ENCODE measurements at regions not wholly inside any gene's neighbourhood (a gene's known extent, or its start where the extent isn't known, plus 50 kb on each side); places are given as distances from the start of the nearest gene placed in this dataset.

GRCh38 chr11:69972351-69972802 is 105.7 kb upstream of the ANO1 start:
- no peak for DNase-seq (ENCODE audit: insufficient read length, low spot score)
- no peak for TF ChIP-seq POLR2A (IDR thresholded peaks at IDR 0.05; ENCODE audit: low read depth, low read length)
- FAIRE-seq, result no peak

GRCh38 chr11:69974528-69974927 is 103.6 kb upstream of the ANO1 start:
- no peak for TF ChIP-seq POLR2A (IDR thresholded peaks at IDR 0.05; ENCODE audit: low read depth, low read length)
- FAIRE-seq (no peak), DNase-seq (ENCODE audit: insufficient read length, low spot score) (no peak)

DNA sequence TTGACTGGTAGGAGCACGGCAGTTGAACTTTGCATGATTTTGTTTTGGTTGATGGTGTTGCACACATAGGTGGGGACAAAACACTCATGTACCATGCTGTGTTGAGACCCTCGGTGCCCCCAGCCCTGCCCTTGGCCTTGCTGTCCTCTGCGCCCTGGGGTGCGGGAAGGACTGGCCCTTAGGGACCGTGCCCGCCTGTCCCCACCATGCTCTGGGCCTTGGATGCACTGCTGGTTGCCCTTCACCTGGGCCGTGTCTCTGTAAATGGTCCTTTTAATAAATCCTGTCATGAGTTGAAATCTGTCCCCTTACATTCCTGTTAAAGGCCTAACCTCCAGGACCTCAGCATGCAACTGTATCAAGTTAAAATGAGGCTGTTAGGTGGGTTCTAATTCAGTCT is 102.3 kb upstream of the ANO1 start:
- FAIRE-seq (no peak), DNase-seq (ENCODE audit: insufficient read length, low spot score) (no peak)
- no peak for TF ChIP-seq POLR2A (IDR thresholded peaks at IDR 0.05; ENCODE audit: low read depth, low read length)

DNA sequence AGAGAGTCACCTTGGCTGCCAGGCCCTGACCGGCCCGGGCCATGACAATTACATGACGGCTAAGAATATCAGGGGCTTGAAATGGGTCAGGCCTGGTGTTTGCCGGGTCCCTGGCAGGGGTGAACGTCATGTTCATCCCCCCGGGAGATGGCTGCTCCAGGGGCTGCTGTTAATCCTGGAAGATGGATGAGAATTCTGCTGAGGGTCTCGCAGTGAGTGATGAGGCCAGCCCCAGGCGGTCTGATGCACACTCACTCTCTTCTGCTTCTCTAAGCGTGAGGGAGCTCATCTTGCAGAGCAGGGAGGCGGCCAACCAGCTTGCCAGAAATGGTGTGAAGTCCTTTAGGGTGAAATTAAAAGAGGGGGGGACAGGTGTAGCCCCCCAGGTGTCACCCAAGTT is 101.3 kb upstream of the ANO1 start:
- no peak for FAIRE-seq
- TF ChIP-seq POLR2A (IDR thresholded peaks at IDR 0.05; ENCODE audit: low read depth, low read length), result no peak
- no peak for DNase-seq (ENCODE audit: insufficient read length, low spot score)

- FAIRE-seq (no peak), DNase-seq (ENCODE audit: insufficient read length, low spot score) (no peak)
- no peak for TF ChIP-seq POLR2A (IDR thresholded peaks at IDR 0.05; ENCODE audit: low read depth, low read length)
Observed at GRCh38 chr11:69977951-69978350, 100.2 kb upstream of the ANO1 start.

DNA sequence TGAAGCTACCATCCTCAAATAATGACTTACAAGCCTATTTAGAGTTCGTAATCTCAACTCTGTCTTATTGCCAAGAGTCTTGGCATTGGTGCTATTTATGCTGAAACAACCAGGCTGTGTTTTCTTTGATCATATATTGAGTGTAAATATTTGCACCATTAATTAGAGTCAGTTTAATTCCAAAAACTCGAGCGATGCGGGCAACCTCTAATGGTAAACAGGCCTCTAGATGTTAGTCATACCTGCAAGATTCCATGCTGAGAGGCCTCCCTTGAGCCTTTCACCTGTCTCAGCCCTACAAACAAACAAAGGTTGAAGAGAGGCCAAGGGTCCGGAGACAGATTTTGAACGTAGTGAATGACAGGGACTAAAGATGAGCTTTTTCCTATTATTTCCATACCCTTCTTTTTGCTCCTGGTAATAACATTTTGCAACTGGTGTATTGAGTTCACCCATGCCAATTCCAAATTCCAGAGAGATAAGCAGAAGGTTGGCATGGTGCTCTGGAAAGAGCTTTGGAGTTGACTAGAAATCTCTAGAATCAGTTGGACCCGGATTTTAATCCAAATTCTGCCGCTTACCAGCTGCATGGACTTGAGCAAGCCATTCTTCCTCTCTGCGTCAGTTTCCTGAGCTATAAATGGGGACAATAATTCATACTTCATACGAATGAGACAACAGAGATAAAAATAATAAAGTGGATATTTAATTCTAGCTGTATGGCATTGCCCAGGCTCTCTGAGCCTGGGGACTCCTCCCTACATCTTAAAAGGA is 99.1 kb upstream of the ANO1 start:
- DNase-seq (ENCODE audit: insufficient read length, low spot score) (no peak), FAIRE-seq (no peak)
- no peak for TF ChIP-seq POLR2A (IDR thresholded peaks at IDR 0.05; ENCODE audit: low read depth, low read length)

DNA sequence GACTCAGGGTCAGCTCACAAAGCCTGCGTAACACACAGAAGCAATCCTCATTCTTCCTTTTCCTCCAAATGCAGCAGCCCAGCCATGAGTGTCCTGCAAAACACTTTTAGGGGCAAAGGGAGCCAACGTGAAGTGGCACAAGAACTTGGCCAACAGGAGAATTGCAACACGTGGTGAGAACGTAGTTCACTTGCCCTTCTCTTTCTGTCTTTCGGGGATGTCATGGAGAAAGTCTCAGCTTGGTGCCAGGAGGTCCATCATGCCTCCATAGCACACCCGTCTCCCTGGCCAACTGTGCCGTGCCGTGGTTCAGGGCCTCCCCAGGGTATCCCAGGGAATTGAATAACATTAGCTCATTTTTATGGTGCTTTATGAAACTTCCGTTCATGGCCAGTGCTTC is 98.5 kb upstream of the ANO1 start:
- DNase-seq (ENCODE audit: insufficient read length, low spot score), result no peak
- no peak for FAIRE-seq
- no peak for TF ChIP-seq POLR2A (IDR thresholded peaks at IDR 0.05; ENCODE audit: low read depth, low read length)

DNA sequence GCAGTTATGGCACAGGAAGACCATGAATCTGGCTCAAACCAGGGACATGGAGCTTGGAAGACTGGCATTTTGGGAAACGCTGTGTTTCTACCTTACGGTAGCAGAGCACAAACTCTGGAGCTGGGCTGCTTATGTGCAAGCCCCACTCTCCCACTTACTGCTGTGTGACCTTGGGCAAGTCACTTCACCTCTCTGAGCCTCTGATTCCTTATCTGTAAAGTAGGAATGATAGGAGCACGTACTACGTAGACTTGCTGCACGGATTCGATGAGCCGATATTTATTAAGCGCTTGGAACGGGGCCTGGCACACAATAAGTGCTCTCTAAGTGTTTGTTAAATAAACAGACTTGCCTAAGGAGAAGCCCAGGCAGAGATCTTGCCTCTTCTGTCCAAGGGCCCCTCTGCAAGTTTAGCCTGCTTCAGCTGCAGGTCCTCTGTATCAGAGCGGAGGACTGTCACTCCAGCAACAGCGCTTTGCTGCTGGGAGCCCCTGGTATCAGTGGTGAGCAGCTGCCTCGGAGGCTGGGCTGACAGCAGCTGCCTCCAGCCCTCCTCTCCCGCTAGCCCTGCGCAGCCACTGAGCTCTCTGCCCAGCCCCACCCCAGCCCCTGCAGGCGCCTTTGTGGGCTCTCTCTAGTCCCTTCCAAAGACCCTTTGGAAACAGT is 96.9 kb upstream of the ANO1 start:
- DNase-seq (ENCODE audit: insufficient read length, low spot score) (no peak), FAIRE-seq (no peak)
- no peak for TF ChIP-seq POLR2A (IDR thresholded peaks at IDR 0.05; ENCODE audit: low read depth, low read length)

GRCh38 chr11:69982690-69983570 is 95.2 kb upstream of the ANO1 start:
- FAIRE-seq (no peak), DNase-seq (ENCODE audit: insufficient read length, low spot score) (no peak)
- TF ChIP-seq POLR2A (IDR thresholded peaks at IDR 0.05; ENCODE audit: low read depth, low read length), result no peak

GRCh38 chr11:69983571-69983877 is 94.6 kb upstream of the ANO1 start:
- no peak for DNase-seq (ENCODE audit: insufficient read length, low spot score)
- no peak for TF ChIP-seq POLR2A (IDR thresholded peaks at IDR 0.05; ENCODE audit: low read depth, low read length)
- FAIRE-seq, result no peak

- DNase-seq (ENCODE audit: insufficient read length, low spot score), result no peak
- no peak for FAIRE-seq
- no peak for TF ChIP-seq POLR2A (IDR thresholded peaks at IDR 0.05; ENCODE audit: low read depth, low read length)
Observed at GRCh38 chr11:69983897-69984438, 94.1 kb upstream of the ANO1 start.

DNA sequence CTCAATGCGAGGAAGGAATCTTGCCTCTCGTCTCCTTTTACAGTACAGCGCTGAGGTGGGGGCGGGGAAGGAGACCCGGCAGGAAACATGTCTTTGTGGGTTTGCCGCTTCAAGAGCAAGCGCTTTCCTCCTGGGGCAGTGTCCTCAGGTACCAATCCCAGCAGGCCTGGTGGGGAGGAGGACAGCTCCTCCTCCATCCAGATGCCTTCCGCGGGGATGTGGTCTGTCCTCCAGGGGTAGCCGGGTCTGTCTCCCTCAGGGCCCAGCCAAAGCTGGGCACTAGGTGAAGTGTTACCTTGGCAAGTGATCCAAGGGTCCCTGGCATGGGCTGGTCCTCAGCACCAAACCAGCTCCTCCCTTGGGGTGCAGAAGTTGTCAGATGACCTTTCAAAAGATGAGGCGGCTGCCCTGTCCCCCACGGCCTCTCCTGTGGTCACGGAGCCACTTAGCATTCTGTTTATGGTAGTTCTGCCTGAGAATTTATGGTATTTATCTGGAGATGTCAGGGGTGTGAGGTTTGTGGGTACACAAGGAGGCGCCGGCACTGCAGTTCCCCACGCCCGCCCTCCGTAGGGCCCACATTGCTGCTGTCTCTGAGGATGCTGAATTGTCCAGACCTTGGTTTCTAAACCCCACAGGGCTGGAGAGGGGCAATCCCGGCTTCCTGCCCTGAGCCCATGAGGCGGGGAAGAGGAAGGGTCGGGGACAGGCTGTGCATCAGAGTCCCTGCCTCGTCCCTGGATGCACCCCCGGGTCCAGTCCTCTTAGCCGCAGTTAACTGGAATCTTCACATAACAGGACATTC is 93.5 kb upstream of the ANO1 start:
- DNase-seq (ENCODE audit: insufficient read length, low spot score) (no peak), FAIRE-seq (no peak)
- no peak for TF ChIP-seq POLR2A (IDR thresholded peaks at IDR 0.05; ENCODE audit: low read depth, low read length)

DNA sequence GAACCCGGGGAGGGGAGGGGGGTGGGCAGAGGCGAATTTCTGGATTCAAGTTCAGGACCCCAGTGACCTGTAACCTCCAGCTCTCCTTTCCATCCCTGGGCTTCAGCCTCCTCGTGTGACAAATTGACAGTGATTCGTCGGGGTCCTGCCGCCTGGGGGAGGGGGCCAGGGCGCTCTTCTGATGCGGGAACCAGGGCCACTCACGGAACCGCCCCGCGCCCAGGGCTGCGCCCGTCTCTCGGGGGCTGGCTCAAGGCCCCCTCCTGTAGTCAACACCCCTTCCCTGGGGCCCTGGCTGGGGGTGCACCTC is 92.8 kb upstream of the ANO1 start:
- FAIRE-seq (no peak), DNase-seq (ENCODE audit: insufficient read length, low spot score) (no peak)
- TF ChIP-seq POLR2A (IDR thresholded peaks at IDR 0.05; ENCODE audit: low read depth, low read length), result no peak
